Head of caudate nucleus (tissue), 42 donors: ENCODE measurements at regions not wholly inside any gene's neighbourhood (a gene's known extent, or its start where the extent isn't known, plus 50 kb on each side); places are given as distances from the start of the nearest gene placed in this dataset.
A peak's percentile ranks its signal among the peaks of the same experiment; 100 is the strongest.

ENCODE experiments used
- DNase-seq, 42 donors: peaks; one replicate each; pipeline versions ENCODE4 v3.0.0 to v3.0.0-alpha.2; 2020 to 2021; ENCODE audit warnings: mixed read lengths in 7 of 42
- intact Hi-C: fragments of 100-400 bp; cut with DNase I; formaldehyde crosslinking; loops from one replicate; pipeline ENCODE4 v1.15.0; 2022

DNA sequence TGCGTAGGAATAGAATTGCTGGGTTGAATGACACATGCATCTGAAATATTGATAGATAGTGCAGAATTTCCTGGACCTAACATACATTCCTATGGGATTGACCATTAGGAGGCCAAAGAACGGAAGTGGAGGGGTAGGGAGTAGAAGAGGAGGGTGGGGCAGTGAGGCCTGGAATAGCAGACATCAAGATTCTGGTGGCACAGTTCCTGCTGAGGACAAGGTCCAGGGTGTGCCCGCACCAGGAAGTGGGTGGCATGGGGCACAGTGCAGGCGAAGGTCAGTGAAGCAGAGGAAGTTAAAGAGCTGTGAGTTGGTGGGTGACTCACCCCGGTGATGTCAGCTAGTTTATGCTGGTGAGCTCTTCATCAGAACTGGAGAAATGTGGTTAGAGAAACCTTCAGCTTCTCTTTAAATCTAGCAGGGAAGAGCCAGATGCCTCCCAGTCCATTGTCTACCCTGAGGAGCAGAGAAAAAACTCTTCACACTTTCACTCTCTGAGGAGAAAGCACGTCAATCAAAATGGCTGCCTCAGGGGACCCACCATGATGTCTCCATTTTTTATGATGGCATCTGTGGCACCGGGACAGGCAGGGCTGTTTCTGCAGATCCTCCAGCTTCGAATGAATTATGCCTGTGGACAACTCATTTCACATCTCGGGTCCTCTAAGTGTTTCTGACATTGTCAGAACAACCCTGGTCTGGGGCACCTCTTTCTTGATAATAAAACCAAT lies 55.9 kb upstream of the CTLA4 start:
- DNase-seq, result peak in 26 of 42 donors; percentile 4 to 74 (median 32)
- intact Hi-C loops, result no loop called here

- DNase-seq, result no peak
- intact Hi-C loops, result no loop called here
Measured at GRCh38 chr2:203812294-203813221, 55.0 kb upstream of the CTLA4 start.

- intact Hi-C loops, result no loop called here
- no peak for DNase-seq
Measured at GRCh38 chr2:203813684-203814083, 53.9 kb upstream of the CTLA4 start.

DNA sequence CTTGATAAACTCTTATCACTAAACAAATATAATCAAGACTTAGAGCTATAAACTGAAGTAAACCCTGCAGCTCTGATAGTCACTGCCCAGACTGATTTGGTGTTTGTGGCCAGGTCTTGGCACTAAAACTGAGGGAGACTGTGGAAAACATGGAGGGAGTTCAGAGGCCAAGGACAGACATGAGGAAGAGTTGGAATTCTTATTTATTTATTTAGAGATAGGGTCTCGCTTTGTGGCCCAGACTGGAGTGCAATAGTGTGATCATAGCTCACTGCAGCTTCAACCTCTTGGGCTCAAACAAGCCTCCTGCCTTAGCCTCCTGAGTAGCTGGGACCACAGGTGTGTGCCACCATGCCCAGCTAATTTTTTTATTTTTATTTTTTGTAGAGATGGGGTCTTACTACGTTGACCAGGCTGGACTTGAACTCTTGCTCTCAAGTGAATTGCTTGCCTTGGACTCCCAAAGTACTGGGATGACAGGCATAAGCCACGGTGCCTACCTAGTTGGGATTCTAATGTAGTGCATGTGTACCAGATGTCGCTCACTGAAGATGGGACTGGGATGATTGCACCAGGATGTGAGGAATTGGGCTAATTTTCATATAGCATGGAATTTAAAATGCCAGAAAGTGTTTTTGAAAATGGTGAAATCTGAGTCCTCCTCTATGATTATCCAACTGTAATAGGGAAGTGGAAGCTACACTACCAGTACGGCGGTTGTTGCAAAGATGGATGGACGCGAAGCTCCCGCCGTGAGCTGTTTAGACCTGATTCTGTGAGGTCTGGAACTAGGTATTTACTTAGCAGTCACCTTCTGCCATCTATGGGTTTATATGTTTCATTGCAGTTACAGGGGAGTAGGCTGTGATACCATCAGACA lies 52.7 kb upstream of the CTLA4 start:
- peak in 41 of 42 donors; percentile 12 to 76 (median 45) for DNase-seq
- intact Hi-C loops, result no loop called here

DNA sequence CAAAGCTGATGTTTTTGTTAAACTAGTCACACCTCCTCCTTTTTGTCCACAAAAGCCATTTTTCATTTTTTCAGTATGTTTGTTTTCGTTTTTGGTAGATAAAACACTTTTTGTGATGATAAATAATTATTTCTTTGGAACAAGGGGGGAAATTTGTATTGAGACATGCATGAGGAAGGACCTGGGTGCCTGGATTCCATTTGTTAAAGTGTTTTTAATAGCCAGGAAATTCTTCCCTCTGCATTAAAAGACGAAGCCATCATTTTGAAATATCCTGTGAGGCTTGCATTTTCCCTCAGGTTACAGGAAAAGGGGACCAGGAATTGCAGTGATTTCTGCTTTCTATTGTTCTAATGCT lies 52.1 kb upstream of the CTLA4 start:
- intact Hi-C loops, result no loop called here

GRCh38 chr2:203817147-203817546 lies 50.4 kb upstream of the CTLA4 start:
- DNase-seq, result no peak
- intact Hi-C loops, result no loop called here

More for the DNA sequence above, 52.1 kb upstream of the CTLA4 start:
- DNase-seq, result no peak
